DOHH2 (cell line): ENCODE measurements at regions not wholly inside any gene's neighbourhood (a gene's known extent, or its start where the extent isn't known, plus 50 kb on each side); places are given as distances from the start of the nearest gene placed in this dataset.
A peak's percentile ranks its signal among the peaks of the same experiment; 100 is the strongest.
"Not testable (repeated sequence)": the region's sequence is repeated elsewhere in the genome, so short reads cannot be mapped to it uniquely, and the experiment has no call there.

ENCODE experiments used
- H3F3A ChIP-seq: fragments of 200-600 bp; sonication (generic), shearing (Covaris generic); 2 replicates; pipeline ENCODE4 v1.6.0; 2016; ENCODE audit warnings: antibody characterized with exemption, mild to moderate bottlenecking; ENCODE audit not compliant: control insufficient read depth, insufficient read depth
- H3K27ac ChIP-seq: fragments of 200-600 bp; sonication (generic); 2 replicates; pipeline ENCODE4 v1.5.1; 2014; ENCODE audit warnings: low read depth, mild to moderate bottlenecking, low read length, moderate library complexity
- H3K27me3 ChIP-seq: fragments of 200-600 bp; sonication (generic); 2 replicates; pipeline ENCODE4 v1.6.1; 2014; ENCODE audit warnings: mild to moderate bottlenecking, low read length, mixed read lengths; ENCODE audit not compliant: control insufficient read depth
- H3K36me3 ChIP-seq: fragments of 200-600 bp; sonication (generic); 2 replicates; pipeline ENCODE4 v1.6.1; 2014; ENCODE audit warnings: mild to moderate bottlenecking, low read length, moderate library complexity, mixed read lengths; ENCODE audit not compliant: control insufficient read depth
- H3K4me1 ChIP-seq: fragments of 200-600 bp; sonication (generic); 2 replicates; pipeline ENCODE4 v1.6.1; 2014; ENCODE audit warnings: mild to moderate bottlenecking, low read length, mixed read lengths; ENCODE audit not compliant: control insufficient read depth
- H3K4me2 ChIP-seq: fragments of 200-600 bp; sonication (generic); 2 replicates; pipeline ENCODE4 v1.6.0; 2014; ENCODE audit warnings: mild to moderate bottlenecking, low read length, moderate library complexity
- H3K4me3 ChIP-seq: fragments of 200-600 bp; sonication (generic); 2 replicates; pipeline ENCODE4 v1.5.1; 2014; ENCODE audit warnings: mild to moderate bottlenecking, low read length, mixed read lengths
- H3K79me2 ChIP-seq: fragments of 200-600 bp; sonication (generic); 2 replicates; pipeline ENCODE4 v1.6.1; 2014; ENCODE audit warnings: mild to moderate bottlenecking, low read length, mixed read lengths; ENCODE audit not compliant: control insufficient read depth
- H3K9me2 ChIP-seq: fragments of 200-600 bp; sonication (generic); replicated peaks from 2 replicates; pipeline ENCODE4 v1.6.1; 2014; ENCODE audit warnings: mild to moderate bottlenecking, low read length, mixed read lengths; ENCODE audit not compliant: control insufficient read depth
- H3K9me3 ChIP-seq: fragments of 200-600 bp; sonication (generic); 2 replicates; pipeline ENCODE4 v1.6.1; 2014; ENCODE audit warnings: antibody characterized with exemption, low read length, mixed read lengths; ENCODE audit not compliant: control insufficient read depth, insufficient read depth
- H4K20me1 ChIP-seq: fragments of 200-600 bp; sonication (generic); 2 replicates; pipeline ENCODE4 v1.6.0; 2014; ENCODE audit warnings: low read depth, mild to moderate bottlenecking, antibody characterized with exemption, low read length, moderate library complexity; ENCODE audit not compliant: control insufficient read depth, insufficient read depth
- CTCF ChIP-seq: fragments of 200-600 bp; sonication (generic); IDR thresholded peaks from one replicate; pipeline ENCODE4 v1.5.1; 2014; ENCODE audit warnings: antibody characterized with exemption, mild to moderate bottlenecking, low read depth, low read length; ENCODE audit not compliant: poor library complexity, severe bottlenecking
- EZH2phosphoT487 ChIP-seq: fragments of 200-600 bp; sonication (generic); IDR thresholded peaks from 2 replicates; pipeline ENCODE4 v1.6.1; 2017; ENCODE audit warnings: borderline replicate concordance, mild to moderate bottlenecking, antibody characterized with exemption, low read length, moderate library complexity, mixed read lengths

DNA sequence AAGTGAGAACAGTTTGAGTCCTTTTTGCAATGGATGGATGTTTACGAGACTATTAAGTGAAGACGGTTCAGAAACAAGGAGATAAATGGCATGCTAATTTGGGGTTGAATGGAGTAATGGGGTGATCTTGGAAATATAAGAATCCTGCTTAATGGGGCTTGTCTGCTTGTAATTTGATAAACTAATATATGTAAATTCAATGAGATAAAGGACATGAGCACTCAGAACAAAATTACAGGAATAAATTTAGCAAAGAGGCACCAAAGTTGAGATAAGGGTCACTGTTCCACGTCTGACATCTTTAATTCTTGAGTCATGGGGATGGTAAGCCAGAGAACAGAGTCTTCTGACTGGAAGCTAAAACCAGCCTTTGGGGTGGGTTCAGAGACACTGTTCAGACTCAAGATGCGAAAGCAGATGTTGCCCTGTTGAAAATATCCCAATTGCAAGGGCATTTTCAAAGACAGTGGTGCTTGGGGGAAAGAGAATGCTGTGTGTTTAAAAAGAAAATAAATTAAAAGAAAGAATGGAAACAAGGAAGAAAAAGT lies 67.8 kb upstream of the CHRNB4 start:
- no peaks in the 10 kb centered on the region for H3K9me2 ChIP-seq
- H4K20me1 ChIP-seq, result no peaks in the 10 kb centered on the region
- H3K4me2 ChIP-seq, result peak overlapping the region; percentile 37; the same call in 1 of the 2 replicates
- no peaks in the 10 kb centered on the region for H3K36me3 ChIP-seq
- H3K79me2 ChIP-seq, result no peaks in the 10 kb centered on the region
- no peak for TF ChIP-seq EZH2phosphoT487
- TF ChIP-seq CTCF, result no peak
- H3F3A ChIP-seq, result no peaks in the 10 kb centered on the region
- no peaks in the 10 kb centered on the region for H3K9me3 ChIP-seq
- no peak overlapping the region for H3K27ac ChIP-seq
- peaks cover 17% of the 10 kb centered on the region for H3K27me3 ChIP-seq
- peaks cover 14% of the 10 kb centered on the region for H3K4me1 ChIP-seq
- H3K4me3 ChIP-seq, result no peak overlapping the region

DNA sequence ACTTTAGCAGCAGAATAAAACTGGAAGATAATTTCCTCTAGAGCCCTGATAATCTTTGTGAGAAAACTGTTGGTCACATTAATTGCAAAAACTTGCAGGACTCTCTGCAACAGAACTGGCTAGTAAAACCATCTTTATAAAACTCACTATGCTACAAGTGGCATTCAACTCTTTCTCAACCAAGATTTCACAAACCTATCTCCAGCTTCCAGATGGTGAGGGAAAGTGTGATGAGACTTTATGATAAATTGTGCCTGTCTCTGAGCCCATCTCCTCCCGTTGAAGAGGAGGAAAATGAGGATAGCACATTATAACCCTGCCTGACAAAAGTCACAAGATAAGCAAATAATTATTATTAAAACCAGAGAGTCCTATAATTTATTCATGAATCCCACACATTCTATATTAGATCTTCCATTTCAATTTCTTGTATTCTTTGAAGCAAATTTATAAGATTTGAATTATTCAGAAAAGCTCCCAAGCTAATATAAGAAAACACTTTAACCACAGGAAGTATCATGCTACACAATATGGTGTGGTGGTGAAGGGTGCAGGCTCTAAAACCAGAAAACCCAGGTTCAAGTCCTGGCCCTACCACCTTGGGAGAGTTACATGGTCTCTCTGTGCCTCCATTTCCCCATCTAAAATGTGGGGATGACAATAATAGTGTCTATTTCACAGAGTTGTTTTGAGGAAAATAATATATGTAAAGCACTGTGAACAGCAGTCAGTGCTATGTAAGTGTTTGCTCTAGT lies 65.6 kb upstream of the CHRNB4 start:
- H3K27ac ChIP-seq, H4K20me1 ChIP-seq, H3K4me2 ChIP-seq, H3K79me2 ChIP-seq, H3K9me3 ChIP-seq, H3F3A ChIP-seq, H3K36me3 ChIP-seq, H3K4me3 ChIP-seq, H3K4me1 ChIP-seq, H3K9me2 ChIP-seq: not testable (repeated sequence)
- peaks cover 17% of the 10 kb centered on the region for H3K27me3 ChIP-seq

DNA sequence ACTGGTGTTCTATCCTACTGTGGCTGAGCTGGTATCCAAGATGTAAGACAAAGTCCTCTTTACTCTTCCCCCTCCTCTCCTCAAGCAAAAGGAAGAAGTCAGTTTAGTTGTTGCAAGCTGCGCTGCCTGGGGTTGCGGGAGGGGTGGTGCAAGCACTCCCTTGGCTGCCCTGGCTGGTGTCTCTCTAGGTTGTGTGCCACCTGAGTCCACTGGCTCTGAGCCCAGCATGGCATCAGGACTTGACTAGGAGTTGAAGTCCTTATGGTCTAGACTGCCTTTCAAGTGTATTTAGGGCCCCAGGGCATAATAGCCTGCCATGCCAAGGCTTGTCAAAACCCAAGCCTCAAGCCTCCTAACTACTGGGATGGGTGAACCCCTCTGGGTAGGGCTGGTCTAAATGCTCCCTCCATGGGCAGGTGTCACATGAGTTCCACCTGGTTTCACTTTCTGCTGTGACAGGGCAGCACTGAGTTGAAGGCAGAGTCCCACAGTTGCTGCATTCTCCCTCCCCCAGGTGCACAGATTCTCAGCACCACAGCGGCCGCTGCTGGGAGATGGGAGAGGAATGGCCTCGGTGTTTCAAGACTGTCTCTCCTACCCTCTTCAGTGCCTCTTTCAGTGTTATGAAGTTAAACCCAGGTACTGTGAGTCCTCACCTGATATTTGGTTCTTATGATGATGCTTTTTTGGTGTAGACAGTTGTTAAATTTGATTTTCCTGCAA lies 62.5 kb upstream of the CHRNB4 start:
- H3K9me3 ChIP-seq, H3K4me1 ChIP-seq, H3K9me2 ChIP-seq, H3F3A ChIP-seq, H4K20me1 ChIP-seq, H3K27ac ChIP-seq, H3K36me3 ChIP-seq, H3K4me2 ChIP-seq, H3K4me3 ChIP-seq, H3K79me2 ChIP-seq: not testable (repeated sequence)
- H3K27me3 ChIP-seq, result peaks cover 14% of the 10 kb centered on the region; the same call in 1 of the 2 replicates

- Histone ChIP-seq H3K36me3 (no peaks in the 10 kb centered on the region), H3K79me2 (no peaks in the 10 kb centered on the region), H3K27ac (no peak overlapping the region), H3F3A (no peaks in the 10 kb centered on the region), H3K9me3 (no peaks in the 10 kb centered on the region), H4K20me1 (no peaks in the 10 kb centered on the region), H3K4me3 (no peak overlapping the region), H3K27me3 (peaks cover 10% of the 10 kb centered on the region), H3K4me1 (no peaks in the 10 kb centered on the region), H3K4me2 (no peak overlapping the region), H3K9me2 (no peaks in the 10 kb centered on the region)
- TF ChIP-seq EZH2phosphoT487 (no peak), CTCF (no peak)
These were observed 61.8 kb upstream of the CHRNB4 start for GRCh38 chr15:78702609-78703333.
